Thyroid gland (tissue), 4 donors: ENCODE measurements at regions not wholly inside any gene's neighbourhood (a gene's known extent, or its start where the extent isn't known, plus 50 kb on each side); places are given as distances from the start of the nearest gene placed in this dataset.

Experiments
- POLR2A ChIP-seq, 2 donors: fragments of 450-650 bp; IDR thresholded peaks; one replicate each; pipeline ENCODE4 v1.6.1; 2017; ENCODE audit warnings: antibody characterized with exemption in 2 of 2, mild to moderate bottlenecking in 2 of 2, moderate library complexity in 1 of 2
- TF ChIP-seq, protein P1 (sequence below), 6 experiments: fragments of 200-600 bp in 3 of 6; fragments of 450-650 bp in 3 of 6; sonication (generic) in 3 of 6; IDR thresholded peaks; one replicate each; pipeline ENCODE4 v1.5.1; 2016 to 2019; ENCODE audit warnings: antibody characterized with exemption in 6 of 6, mild to moderate bottlenecking in 2 of 6, inconsistent platforms in 1 of 6, moderate library complexity in 1 of 6

DNA sequence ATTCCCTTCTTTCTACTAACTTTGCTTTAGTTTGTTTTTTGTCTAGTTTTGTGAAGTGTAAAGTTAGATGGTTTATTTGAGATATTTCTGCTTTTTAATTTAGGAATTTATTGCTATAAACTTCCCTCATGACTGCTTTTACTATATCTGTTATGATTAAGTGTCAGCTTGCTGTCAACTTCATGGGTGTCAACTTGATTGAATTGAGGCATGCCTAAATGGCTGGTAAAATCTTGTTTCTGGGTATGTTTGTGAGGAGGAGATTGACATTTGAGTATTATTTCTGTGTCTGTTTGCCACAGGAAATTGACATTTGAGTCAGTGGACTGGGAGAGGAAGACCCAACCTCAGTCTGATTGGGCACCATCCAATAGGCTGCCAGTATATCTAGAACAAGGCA is 1147.0 kb upstream of the EYS start:
- TF ChIP-seq, protein P1, sequence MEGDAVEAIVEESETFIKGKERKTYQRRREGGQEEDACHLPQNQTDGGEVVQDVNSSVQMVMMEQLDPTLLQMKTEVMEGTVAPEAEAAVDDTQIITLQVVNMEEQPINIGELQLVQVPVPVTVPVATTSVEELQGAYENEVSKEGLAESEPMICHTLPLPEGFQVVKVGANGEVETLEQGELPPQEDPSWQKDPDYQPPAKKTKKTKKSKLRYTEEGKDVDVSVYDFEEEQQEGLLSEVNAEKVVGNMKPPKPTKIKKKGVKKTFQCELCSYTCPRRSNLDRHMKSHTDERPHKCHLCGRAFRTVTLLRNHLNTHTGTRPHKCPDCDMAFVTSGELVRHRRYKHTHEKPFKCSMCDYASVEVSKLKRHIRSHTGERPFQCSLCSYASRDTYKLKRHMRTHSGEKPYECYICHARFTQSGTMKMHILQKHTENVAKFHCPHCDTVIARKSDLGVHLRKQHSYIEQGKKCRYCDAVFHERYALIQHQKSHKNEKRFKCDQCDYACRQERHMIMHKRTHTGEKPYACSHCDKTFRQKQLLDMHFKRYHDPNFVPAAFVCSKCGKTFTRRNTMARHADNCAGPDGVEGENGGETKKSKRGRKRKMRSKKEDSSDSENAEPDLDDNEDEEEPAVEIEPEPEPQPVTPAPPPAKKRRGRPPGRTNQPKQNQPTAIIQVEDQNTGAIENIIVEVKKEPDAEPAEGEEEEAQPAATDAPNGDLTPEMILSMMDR (IDR thresholded peaks at IDR 0.05): no peak
- no peak for TF ChIP-seq POLR2A (IDR thresholded peaks at IDR 0.05)
